Parathyroid adenoma (tissue), 2 donors: ENCODE measurements at regions not wholly inside any gene's neighbourhood (a gene's known extent, or its start where the extent isn't known, plus 50 kb on each side); places are given as distances from the start of the nearest gene placed in this dataset.

Experiments
- H2AFZ ChIP-seq: fragments of 300-600 bp; sonication (generic); one replicate; pipeline ENCODE4 v1.7.0; 2017; ENCODE audit warnings: antibody characterized with exemption, mild to moderate bottlenecking
- H3K27ac ChIP-seq: fragments of 300-600 bp; sonication (generic); one replicate; pipeline ENCODE4 v1.7.0; 2017
- H3K27me3 ChIP-seq: fragments of 300-600 bp; sonication (generic); one replicate; pipeline ENCODE4 v1.7.0; 2017; ENCODE audit warnings: low read length; ENCODE audit not compliant: control insufficient read depth, insufficient read depth
- H3K36me3 ChIP-seq: fragments of 300-600 bp; sonication (generic); one replicate; pipeline ENCODE4 v1.7.0; 2017; ENCODE audit warnings: low read length; ENCODE audit not compliant: control insufficient read depth, insufficient read depth
- H3K4me1 ChIP-seq: fragments of 300-600 bp; sonication (generic); one replicate; pipeline ENCODE4 v1.7.0; 2017; ENCODE audit warnings: control low read depth
- H3K4me2 ChIP-seq: fragments of 300-600 bp; sonication (generic); one replicate; pipeline ENCODE4 v1.7.0; 2017; ENCODE audit warnings: low read length
- H3K4me3 ChIP-seq: fragments of 300-600 bp; sonication (generic); one replicate; pipeline ENCODE4 v1.7.0; 2017; ENCODE audit warnings: low read depth, low read length
- H3K79me2 ChIP-seq: fragments of 300-600 bp; sonication (generic); one replicate; pipeline ENCODE4 v1.7.0; 2017; ENCODE audit warnings: control low read depth
- H3K9ac ChIP-seq: fragments of 300-600 bp; sonication (generic); one replicate; pipeline ENCODE4 v1.7.0; 2017; ENCODE audit warnings: mild to moderate bottlenecking
- H3K9me3 ChIP-seq: fragments of 300-600 bp; sonication (generic); one replicate; pipeline ENCODE4 v1.7.0; 2017; ENCODE audit warnings: low read length; ENCODE audit not compliant: control insufficient read depth
- TF ChIP-seq, protein P1 (sequence below): fragments of 300-600 bp; sonication (generic); IDR thresholded peaks from one replicate; pipeline ENCODE4 v1.7.0; 2017; ENCODE audit warnings: antibody characterized with exemption, mild to moderate bottlenecking
- donor health status: primary hyperparathyroidism.

DNA sequence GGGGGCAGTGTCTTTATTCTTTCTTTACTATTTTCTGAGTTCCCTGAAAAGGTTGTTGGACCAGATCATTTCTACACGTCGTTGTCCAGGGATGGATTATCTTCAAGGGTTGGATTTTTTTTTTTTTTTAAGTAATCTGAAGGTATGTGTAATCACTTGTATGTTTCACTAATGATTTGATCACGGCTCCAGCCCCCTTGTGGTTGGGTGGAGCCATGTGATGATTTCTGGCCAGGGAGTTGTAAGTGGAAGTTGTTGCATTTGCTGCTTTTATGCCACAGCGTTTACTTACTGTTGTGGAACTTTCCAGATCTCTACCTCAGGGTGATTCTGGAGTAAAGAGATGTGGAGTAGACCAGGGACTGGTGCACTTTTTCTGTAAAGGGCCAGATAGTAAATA is 390.3 kb downstream of the AACS start:
- H3K4me1 ChIP-seq = no peaks in the 10 kb centered on the region
- no peak overlapping the region for H2AFZ ChIP-seq
- no peak overlapping the region for H3K4me2 ChIP-seq

DNA sequence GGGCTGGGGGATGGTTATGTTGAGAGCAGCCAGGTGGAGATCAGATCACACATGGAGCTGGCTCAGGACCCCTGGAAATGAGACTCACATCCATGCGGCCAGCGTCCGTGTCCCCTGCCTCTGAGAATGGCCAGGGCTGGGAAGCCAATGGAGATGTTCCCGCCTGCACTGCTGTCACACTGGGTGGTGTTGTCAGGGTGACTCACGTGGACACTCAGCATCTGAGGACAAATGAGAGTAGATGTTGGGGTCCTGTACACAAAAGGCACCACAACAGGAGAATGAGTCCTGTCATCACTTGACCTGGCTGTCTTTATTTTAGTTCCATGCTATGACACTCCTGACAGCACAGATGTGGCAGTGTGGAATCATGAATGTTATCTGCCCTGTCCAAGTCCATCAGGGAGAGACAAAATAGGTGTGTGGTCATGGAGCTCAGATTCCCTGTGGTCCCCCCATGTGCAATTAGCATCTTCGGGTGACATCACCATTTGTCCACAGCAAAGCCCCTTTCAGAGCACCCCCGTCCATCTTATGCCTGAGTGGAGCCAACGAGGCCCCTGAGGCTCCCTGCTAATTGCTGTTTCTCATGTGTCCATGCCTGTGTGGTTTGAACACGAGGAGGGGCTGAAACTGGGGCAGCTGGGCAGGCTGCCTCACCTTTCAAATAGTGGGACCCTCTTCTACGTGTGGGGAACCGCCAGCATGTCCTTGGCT is 393.5 kb downstream of the AACS start:
- no peaks in the 10 kb centered on the region for H3K36me3 ChIP-seq
- no peaks in the 10 kb centered on the region for H3K4me1 ChIP-seq
- no peak overlapping the region for H3K27ac ChIP-seq
- no peaks in the 10 kb centered on the region for H3K9me3 ChIP-seq
- H3K9ac ChIP-seq = no peak overlapping the region
- H3K4me2 ChIP-seq = no peak overlapping the region
- no peaks in the 10 kb centered on the region for H3K27me3 ChIP-seq
- H3K4me3 ChIP-seq = no peak overlapping the region
- H2AFZ ChIP-seq = no peak overlapping the region
- TF ChIP-seq, protein P1, sequence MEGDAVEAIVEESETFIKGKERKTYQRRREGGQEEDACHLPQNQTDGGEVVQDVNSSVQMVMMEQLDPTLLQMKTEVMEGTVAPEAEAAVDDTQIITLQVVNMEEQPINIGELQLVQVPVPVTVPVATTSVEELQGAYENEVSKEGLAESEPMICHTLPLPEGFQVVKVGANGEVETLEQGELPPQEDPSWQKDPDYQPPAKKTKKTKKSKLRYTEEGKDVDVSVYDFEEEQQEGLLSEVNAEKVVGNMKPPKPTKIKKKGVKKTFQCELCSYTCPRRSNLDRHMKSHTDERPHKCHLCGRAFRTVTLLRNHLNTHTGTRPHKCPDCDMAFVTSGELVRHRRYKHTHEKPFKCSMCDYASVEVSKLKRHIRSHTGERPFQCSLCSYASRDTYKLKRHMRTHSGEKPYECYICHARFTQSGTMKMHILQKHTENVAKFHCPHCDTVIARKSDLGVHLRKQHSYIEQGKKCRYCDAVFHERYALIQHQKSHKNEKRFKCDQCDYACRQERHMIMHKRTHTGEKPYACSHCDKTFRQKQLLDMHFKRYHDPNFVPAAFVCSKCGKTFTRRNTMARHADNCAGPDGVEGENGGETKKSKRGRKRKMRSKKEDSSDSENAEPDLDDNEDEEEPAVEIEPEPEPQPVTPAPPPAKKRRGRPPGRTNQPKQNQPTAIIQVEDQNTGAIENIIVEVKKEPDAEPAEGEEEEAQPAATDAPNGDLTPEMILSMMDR = no peak
- no peaks in the 10 kb centered on the region for H3K79me2 ChIP-seq

More for the DNA sequence above, 390.3 kb downstream of the AACS start:
- Histone ChIP-seq H3K79me2 (no peaks in the 10 kb centered on the region), H3K27me3 (no peaks in the 10 kb centered on the region), H3K9me3 (no peaks in the 10 kb centered on the region), H3K9ac (no peak overlapping the region), H3K27ac (no peak overlapping the region), H3K36me3 (no peaks in the 10 kb centered on the region), H3K4me3 (no peak overlapping the region)
- TF ChIP-seq, protein P1 = no peak

DNA sequence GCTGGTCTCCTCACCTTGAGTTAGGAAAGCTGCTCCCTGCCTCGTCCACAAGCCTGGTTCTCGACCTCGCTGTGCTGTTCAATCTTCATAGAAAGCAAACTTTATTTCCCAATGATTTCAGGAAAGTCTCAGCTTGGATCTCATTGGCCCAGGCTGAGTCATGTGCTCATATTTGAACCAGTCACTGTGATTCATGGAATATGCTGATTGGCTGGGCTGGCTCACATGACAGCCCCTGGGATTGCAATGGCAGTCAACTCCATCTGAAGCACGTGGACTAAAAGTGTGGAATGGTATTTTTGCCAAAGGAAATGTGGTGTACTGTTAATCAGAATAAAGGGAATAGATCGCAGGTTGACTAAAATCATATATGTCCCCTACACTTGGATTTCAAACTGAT is 396.6 kb downstream of the AACS start:
- H3K4me1 ChIP-seq = no peaks in the 10 kb centered on the region
- H3K27ac ChIP-seq = no peak overlapping the region
- no peaks in the 10 kb centered on the region for H3K79me2 ChIP-seq
- H3K9me3 ChIP-seq = no peaks in the 10 kb centered on the region
- H3K4me2 ChIP-seq = no peak overlapping the region
- no peak overlapping the region for H3K4me3 ChIP-seq
- H2AFZ ChIP-seq = no peak overlapping the region
- H3K9ac ChIP-seq = no peak overlapping the region
- no peaks in the 10 kb centered on the region for H3K36me3 ChIP-seq
- no peaks in the 10 kb centered on the region for H3K27me3 ChIP-seq
- TF ChIP-seq, protein P1 = no peak

DNA sequence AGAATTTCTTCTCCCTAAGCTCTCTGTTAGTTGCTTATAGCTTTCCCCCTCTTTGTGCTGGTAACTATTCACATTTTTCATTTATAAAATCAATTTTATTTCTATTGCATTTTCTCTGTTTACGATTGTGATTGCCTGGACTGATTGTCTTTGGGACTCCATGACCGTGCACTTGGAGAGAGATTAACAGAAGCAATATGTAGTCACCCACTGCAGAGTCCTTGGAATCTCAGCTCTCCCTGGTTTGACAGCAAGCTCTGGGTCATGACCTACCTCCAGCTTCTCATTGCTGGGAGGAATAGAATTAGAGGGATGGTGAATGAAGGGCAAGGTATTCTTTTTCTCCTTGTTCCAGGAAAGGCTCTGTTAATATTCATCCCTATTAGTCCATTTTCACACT is 398.2 kb downstream of the AACS start:
- no peak overlapping the region for H3K4me2 ChIP-seq
- H3K79me2 ChIP-seq = no peaks in the 10 kb centered on the region
- no peaks in the 10 kb centered on the region for H3K9me3 ChIP-seq
- TF ChIP-seq, protein P1 = no peak
- H3K27ac ChIP-seq = no peak overlapping the region
- no peak overlapping the region for H3K4me3 ChIP-seq
- no peaks in the 10 kb centered on the region for H3K36me3 ChIP-seq
- no peaks in the 10 kb centered on the region for H3K4me1 ChIP-seq
- H3K9ac ChIP-seq = no peak overlapping the region
- no peak overlapping the region for H2AFZ ChIP-seq
- H3K27me3 ChIP-seq = no peaks in the 10 kb centered on the region

DNA sequence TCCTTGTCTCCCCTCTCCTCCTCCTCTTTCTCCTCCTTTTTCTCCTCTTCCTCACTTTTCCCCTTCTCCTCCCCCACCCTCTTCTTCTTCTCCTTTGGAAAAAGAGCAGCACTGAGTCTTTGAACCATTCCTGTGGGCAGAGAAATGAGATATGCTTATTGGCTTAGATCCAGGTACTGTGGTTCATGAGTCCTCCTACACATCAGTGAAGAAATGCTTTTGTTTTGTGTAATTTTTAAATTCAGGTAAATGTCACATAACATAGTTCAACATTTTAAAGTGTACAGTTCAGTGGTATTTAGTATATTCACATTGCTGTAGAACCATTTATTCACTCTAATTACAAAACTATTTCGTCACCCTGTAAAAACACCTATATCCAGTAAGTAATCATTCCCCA is 402.1 kb downstream of the AACS start:
- H3K4me1 ChIP-seq = no peaks in the 10 kb centered on the region
- no peaks in the 10 kb centered on the region for H3K36me3 ChIP-seq
- H3K9ac ChIP-seq = no peak overlapping the region
- no peaks in the 10 kb centered on the region for H3K9me3 ChIP-seq
- H3K79me2 ChIP-seq = no peaks in the 10 kb centered on the region
- H3K4me3 ChIP-seq = no peak overlapping the region
- no peaks in the 10 kb centered on the region for H3K27me3 ChIP-seq
- no peak overlapping the region for H2AFZ ChIP-seq
- no peak overlapping the region for H3K4me2 ChIP-seq
- no peak overlapping the region for H3K27ac ChIP-seq
- TF ChIP-seq, protein P1 = no peak
